ENCODE measurements at regions not wholly inside any gene's neighbourhood (a gene's known extent, or its start where the extent isn't known, plus 50 kb on each side); places are given as distances from the start of the nearest gene placed in this dataset.
"Not testable (repeated sequence)": the region's sequence is repeated elsewhere in the genome, so short reads cannot be mapped to it uniquely, and the experiment has no call there.

DNA sequence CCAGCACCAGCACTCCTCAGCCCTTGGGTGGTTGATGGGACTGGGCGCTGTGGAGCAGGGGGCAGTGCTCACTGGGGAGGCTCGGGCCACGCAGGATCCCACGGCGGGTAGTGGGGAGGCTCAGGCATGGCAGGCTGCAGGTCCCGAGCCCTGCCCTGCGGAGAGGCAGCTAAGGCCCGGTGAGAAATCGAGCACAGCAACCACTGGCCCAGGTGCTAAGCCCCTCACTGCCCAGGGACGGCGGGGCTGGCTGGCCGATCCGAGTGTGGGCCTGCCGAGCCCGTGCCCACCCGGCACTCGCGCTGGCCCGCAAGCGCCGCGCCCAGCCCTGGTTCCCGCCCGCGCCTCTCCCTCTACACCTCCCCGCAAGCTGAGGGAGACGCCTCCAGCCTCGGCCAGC, 56.0 kb upstream of the ZNF195 start:
- 90 to 95% (median 95%) methylated on average over 22 to 28 of the region's 28 CpGs for WGBS, 4 donors
- intact Hi-C loops (cut with DNase I): no loop called here

GRCh38 chr11:3429191-3429590, 50.2 kb upstream of the ZNF195 start:
- H3K27me3 ChIP-seq: peaks cover 0 to 14% (median 0%) of the 10 kb centered on the region in 9 donors
- H3K36me3 ChIP-seq; H3K9me3 ChIP-seq; H3K4me1 ChIP-seq; ATAC-seq; H3K4me3 ChIP-seq; DNase-seq; intact Hi-C loops (cut with DNase I); H3K27ac ChIP-seq: not testable (repeated sequence)
- 5 to 12% (median 12%) methylated on average over 6 of the region's 6 CpGs for WGBS, 4 donors

More for the DNA sequence above, 56.0 kb upstream of the ZNF195 start:
- no peaks in the 10 kb centered on the region for H3K4me1 ChIP-seq
- no peak for DNase-seq
- no peaks in the 10 kb centered on the region for H3K9me3 ChIP-seq
- peak in 1 of 4 donors; percentile 27 for ATAC-seq
- H3K4me3 ChIP-seq: no peak overlapping the region
- no peaks in the 10 kb centered on the region for H3K36me3 ChIP-seq
- no peak overlapping the region for H3K27ac ChIP-seq
- peaks cover 0 to 4% (median 0%) of the 10 kb centered on the region in 9 donors for H3K27me3 ChIP-seq
- TF ChIP-seq CTCF (IDR thresholded peaks at IDR 0.05) (no peak), POLR2A (IDR thresholded peaks at IDR 0.05) (no peak)

Measured in heart left ventricle (tissue), 16 donors.